Stimulated activated CD4-positive, alpha-beta T cell treated with anti-CD3 and anti-CD28 coated beads, Interleukin-2, amount 100 ng/mL, for 24 hours (primary cell): ENCODE measurements at regions not wholly inside any gene's neighbourhood (a gene's known extent, or its start where the extent isn't known, plus 50 kb on each side); places are given as distances from the start of the nearest gene placed in this dataset.

Source experiments
- DNase-seq, 2 donors: peaks; one replicate each; pipeline ENCODE4 v3.0.0-alpha.2; 2020

DNA sequence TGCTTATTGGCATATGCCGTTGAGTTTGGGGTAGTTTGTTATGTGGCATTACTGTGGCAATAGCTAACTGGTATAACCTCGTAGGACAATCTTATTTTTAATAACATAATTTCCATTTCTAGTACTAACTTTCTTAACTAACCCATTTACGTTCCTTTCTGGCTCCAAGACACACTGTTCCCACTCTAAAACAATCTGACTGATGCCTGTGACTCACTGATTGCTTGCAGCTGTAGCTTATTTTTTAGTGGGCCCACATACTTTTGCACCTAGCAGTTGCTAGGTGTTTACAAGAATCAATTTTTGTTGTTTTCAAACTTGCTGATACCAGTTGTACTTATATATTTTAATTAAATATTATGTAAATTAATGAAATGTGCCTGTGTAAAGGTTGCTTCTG lies 52.2 kb downstream of the FAT3 start:
- no peak for DNase-seq

DNA sequence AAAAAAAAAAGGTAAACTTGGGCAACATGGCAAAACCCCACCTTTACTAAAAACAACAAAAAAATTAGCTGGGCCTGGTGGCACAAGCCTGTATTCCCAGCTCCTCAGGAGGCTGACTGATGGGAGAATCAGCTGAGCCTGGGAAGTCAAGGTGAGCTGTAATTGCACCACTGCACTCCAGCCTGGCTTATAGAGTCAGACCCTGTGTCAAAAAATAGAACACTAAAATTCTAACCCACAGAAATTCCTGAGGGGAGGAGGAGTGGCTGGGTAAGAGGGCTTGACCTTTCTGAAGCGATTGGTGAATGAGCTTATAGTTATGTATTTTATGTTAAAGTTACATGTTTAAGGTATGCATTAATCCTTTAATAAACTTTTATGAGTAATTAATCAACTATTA lies 53.3 kb downstream of the FAT3 start:
- DNase-seq = no peak

- DNase-seq = no peak
Measured at GRCh38 chr11:92278791-92279433, 54.3 kb downstream of the FAT3 start.

- no peak for DNase-seq
Measured at GRCh38 chr11:92284107-92284506, 59.5 kb downstream of the FAT3 start.

DNA sequence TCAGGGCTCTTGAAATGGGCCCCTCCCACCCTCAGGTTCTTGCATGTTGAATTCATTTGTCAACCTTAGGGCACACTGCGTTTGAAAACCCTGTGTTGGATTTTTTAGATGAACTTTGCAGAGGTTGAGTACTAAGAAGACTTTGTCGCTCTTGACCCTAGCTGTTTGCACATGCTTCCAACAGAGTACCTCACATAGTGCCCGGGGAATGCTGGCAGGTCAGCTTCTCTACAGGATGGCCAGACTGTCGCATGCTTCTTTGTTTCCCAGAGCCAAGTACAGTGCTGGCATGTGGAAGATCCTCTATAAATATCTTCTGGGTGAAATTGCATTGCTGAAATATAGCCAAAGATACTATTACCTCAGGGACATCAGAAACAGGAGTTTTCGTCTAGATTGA lies 59.9 kb downstream of the FAT3 start:
- no peak for DNase-seq

DNA sequence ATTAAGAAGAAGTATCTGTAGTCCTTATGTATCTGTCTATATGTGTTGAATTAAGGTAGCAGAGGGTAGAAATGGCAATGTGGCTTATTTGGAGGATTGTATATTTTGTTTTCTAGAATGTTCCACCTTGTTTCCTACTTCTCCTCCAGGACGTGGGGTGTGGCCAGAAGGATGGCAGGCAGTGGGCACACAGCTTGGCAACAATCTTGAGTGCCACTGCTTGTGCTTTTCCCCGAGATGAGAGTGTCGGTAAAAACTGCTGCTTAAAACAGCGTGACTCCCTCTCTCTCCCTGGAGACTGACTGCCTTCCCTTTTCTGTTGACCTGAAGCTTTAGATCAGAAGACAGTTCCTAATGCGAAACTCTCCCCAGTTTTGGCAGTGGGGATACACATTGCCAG lies 61.2 kb downstream of the FAT3 start:
- no peak for DNase-seq

DNA sequence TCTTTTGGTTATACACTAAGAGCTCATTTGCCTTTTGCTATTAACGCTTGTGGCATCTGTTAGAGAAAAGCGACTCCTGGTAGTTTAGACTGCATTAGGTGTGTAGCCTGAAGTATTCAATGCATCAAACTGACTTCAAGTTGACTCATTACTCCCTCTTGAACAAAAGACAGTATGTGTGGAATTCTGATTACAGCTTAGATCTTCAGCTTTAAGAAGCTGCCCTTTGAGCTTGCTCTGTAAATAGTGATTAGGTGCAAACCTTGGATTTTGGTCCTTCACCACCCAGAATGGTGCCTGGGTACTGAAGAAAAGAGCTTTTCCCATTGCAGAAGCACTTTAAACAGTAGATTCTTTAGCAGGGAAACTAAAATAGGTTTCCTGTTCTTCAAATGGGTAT lies 62.1 kb downstream of the FAT3 start:
- DNase-seq = no peak

DNA sequence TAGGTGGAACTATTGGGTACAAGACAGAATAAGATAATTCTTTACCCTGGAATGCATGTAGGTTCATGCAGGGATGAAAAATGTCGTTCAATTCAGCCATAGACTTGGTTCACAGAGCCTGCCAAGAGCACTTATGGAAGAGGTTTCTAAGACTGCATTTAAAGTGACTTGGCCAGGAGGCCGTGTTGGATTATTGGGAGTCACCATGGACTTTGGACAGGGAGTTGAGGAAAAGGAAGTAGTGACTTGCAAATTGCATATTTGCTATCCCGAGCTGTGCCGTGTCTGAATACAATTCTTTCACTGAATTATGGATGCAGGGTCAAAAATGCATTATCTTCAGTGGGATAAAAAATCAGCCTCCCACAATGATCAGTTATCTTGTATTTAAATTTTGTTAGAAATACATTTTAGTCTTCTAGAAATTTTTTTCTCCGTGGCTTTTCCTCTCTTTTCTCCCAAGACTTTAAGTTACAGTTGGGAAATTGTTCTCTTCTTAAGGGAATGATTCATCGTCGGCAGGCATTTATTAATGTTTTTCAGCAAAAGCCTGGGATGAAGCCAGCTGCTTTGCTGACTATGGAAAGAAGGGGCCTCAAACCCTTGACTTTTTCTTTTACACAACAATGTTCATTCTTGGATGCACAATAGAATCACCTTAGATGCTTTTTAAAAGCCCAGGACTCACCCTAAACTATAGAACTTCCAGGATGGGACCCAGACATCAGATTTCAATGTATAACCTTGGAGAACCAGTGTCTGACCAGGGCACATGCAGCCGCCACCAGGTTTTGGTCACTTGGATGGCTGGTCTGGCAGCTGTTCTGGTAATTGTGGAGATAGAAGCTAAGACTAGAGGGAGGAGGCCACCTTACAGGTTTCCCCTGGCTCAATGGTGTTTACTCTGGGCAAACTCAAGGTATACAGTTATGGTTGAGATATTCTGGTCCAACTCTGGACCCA lies 70.8 kb downstream of the FAT3 start:
- no peak for DNase-seq

- no peak for DNase-seq
Measured at GRCh38 chr11:92296138-92296515, 71.5 kb downstream of the FAT3 start.

GRCh38 chr11:92297567-92298553 lies 73.2 kb downstream of the FAT3 start:
- DNase-seq = no peak

DNA sequence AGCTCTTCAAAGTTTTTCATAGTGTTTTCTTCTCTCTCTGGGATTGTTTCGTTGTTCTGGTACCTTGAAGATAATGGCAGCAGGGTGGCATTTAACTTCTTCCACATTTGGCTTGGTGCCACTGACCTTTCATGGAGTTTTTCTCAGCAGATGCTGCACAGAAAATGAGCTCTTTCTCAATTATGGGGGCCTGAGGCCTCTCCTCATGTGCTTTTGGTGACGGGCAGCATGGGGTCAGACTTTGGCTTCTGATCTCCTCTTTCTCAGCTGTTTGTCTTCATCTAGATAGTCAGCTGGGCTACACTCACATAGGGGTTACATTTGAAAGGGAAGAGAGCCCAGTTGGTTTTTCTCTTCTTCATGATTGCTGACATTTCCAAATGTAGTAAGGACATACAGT lies 76.3 kb downstream of the FAT3 start:
- no peak for DNase-seq

DNA sequence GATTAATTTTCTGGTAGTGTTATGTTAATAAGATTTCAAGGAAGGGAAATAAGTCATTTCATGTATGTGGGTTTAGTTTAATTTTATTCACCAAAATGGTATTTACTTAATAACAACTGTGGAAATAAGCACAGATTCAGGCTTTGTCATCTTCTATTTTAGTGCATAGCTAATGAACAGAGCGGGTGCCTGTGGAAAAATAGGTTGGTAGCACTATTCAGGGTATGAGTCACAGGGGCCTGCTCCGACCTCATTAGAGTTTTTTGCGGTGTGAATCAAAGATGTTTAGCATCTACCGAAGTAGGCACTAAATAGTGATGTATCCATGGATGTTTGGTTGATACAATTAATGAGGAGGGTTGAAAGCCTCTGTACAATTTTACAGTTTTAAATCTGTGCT lies 78.2 kb downstream of the FAT3 start:
- no peak for DNase-seq

GRCh38 chr11:92304271-92304670 lies 79.7 kb downstream of the FAT3 start:
- no peak for DNase-seq

DNA sequence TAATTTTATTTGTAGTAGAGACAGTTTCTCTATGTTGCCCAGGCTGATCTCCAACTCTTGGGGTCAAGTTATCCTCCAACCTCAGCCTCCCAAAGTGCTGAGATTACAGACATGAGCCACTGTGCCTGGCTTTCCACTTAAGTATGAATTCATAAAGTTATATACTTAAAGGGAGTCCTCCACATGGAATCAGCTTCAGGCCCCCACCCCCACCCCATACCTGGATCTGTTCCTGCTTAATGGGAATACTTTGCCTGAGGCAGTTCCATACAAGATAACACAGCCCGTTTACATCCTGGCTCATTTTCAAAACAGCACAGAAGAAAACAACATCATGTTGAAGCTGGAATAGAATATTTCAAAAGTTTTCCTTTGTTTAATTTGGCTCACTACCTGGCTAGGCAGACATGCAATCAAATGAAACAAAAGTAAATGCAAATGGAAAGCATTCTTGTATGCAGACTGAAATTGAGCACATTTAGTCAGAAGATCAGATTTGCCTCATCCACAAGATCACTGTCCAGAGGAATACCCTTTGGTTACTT lies 82.4 kb downstream of the FAT3 start:
- no peak for DNase-seq

DNA sequence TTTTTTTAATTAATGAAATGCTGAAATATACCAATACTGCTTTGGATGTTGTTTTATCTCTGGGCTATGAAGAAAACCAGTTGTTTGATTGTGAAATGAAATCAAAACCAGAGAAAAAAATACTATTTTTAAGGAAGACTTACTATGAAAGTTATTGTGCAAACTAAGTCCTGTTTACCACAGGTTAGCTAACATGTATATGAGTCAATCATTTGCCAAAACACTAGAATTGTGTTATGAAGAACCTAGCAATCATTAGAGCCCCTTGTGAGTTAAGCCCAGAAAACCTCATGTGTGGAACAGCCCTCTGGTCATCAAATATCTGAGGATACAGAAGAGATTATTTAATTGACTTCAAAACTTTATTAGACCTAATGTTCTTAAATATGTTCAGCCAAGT lies 83.7 kb downstream of the FAT3 start:
- DNase-seq = no peak

- no peak for DNase-seq
Measured at GRCh38 chr11:92311616-92312449, 87.2 kb downstream of the FAT3 start.

DNA sequence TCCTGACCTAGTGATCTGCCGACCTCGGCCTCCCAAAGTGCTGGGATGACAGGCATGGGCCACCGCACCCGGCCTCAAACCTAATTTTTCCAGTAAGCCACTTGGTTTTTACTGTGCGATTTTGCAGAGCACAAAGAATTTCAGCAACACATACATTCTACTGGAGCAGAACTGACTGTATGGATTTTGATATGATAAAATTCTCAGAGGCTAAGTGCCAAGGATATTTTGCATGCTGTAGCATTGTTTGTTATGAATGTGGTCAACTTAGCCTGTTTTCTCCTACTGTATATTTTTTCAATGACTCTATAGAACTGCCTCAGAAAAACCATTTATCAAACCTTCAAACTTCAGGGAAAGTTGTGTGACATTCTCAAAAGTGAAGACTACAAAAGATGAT lies 89.2 kb downstream of the FAT3 start:
- no peak for DNase-seq

DNA sequence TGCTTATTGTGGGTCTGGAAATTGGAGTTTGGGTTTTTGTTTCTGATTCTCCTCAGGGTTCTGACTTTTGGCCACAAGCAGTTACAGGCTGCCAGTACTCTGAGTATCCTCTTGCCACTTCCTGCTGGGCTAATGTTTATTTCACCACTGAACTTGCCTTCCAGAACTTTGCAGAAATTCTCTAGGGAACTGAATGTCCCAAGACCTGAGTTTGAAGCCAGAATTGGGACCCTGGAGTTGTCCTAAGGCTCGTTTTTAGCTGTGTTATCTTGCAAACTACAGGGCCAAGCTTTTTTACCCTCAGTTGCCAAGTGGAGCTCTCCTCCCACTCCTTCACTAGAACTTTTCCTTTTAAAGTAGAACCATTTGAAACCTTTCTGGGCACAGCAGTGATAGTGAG lies 89.9 kb downstream of the FAT3 start:
- no peak for DNase-seq

DNA sequence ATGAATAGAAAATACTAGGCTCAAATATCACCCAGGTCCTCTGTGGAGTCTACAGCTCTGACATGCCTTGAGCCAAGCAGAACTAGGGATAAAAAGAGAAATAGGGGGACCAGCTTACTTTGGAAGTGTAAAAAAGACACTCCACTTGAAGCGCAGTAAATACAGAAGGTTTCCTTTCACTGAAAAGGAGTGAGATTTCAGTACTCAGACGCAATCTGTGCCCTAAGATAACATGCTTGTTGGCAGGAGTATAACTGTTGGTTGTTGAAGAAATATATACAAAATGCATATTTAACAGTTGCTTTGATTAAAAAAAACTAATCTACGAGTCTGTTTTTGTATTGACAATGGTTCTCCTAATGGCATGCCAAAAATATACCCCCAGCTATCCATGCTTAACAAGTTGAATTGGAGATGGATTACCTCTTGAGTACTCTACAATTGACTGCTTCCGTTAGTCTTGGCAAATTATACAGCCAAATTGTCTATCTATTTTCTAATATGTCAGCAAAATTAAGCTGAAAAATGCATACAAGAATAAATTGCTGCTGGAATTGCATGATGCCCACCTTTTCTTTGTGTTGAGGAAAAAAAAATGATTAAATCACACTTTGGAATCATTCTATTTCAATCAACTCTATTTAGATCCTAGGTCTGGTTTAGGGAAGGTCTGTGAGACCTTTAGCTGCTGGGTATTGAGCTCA lies 91.6 kb downstream of the FAT3 start:
- DNase-seq = no peak

GRCh38 chr11:92317222-92317621 lies 92.6 kb downstream of the FAT3 start:
- DNase-seq = no peak

DNA sequence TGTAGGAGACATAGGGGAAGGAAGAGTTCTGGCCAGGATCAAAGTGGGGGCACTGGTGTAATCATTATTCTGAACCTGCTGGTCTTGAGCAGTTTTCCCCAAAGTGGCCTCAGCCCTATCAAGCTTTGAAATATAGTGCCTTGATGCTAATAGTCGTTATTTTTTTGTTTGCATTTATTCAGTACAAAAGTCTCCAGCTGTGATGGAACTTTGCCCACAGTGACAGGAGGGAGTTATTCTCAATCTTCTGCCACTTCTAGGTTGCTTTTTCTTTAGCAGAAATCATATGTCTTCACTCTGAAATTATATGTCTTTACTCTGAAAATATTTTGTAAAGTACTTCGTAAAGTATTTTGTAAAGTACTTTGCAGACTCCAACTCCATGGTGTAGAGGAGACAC lies 93.1 kb downstream of the FAT3 start:
- no peak for DNase-seq
